B cell (primary cell): ENCODE measurements at regions not wholly inside any gene's neighbourhood (a gene's known extent, or its start where the extent isn't known, plus 50 kb on each side); places are given as distances from the start of the nearest gene placed in this dataset.

ENCODE experiments used
- ATAC-seq: fragments of 200-7000 bp; cut with Tn5 transposase; one replicate; pipeline ENCODE4 v1.10.0; 2021; ENCODE audit warnings: low read depth, mild to moderate bottlenecking, moderate number of reproducible peaks, moderate library complexity
- CTCF ChIA-PET: fragments of 350-600 bp; sonication (Branson Sonifier 250); formaldehyde crosslinking; loops from one replicate; lab custom pipeline; 2021; ENCODE audit warnings: antibody characterized with exemption, inconsistent platforms; lab: Charles Lee
- POLR2A ChIA-PET: fragments of 350-600 bp; sonication (Branson Sonifier 250); formaldehyde crosslinking; loops from one replicate; lab custom pipeline; 2021; ENCODE audit warnings: antibody characterized with exemption; lab: Charles Lee
- DNase-seq: peaks from one replicate; pipeline ENCODE4 v3.0.0; 2013
- H2AFZ ChIP-seq: 2 replicates; pipeline ENCODE4 v1.6.1; 2012; ENCODE audit warnings: mild to moderate bottlenecking, low read depth, low read length; ENCODE audit not compliant: insufficient read depth, poor library complexity, severe bottlenecking
- H3K27ac ChIP-seq, 2 donors: 1 replicate in 1 of 2; 2 replicates in 1 of 2; pipeline ENCODE4 v1.5.1; 2012 to 2013; ENCODE audit warnings: low read length in 2 of 2, mild to moderate bottlenecking in 2 of 2, moderate library complexity in 1 of 2
- H3K27me3 ChIP-seq, 4 experiments: fragments of 200-600 bp in 1 of 4; sonication (generic) in 1 of 4; replicated peaks in 1 of 4; 1 replicate in 2 of 4; 2 replicates in 2 of 4; pipeline versions ENCODE4 v1.6.1 to v1.7.0; 2013 to 2016; ENCODE audit warnings: low read length in 3 of 4, mild to moderate bottlenecking in 2 of 4, mixed read lengths in 1 of 4, moderate library complexity in 1 of 4; ENCODE audit not compliant: insufficient read depth in 4 of 4, control insufficient read depth in 3 of 4; ENCODE audit errors: control extremely low read depth in 1 of 4
- H3K36me3 ChIP-seq, 2 experiments: replicated peaks in 1 of 2; 1 replicate in 1 of 2; 2 replicates in 1 of 2; pipeline versions ENCODE4 v1.6.1 to v1.7.1; 2013; ENCODE audit warnings: low read length in 1 of 2; ENCODE audit not compliant: insufficient read depth in 2 of 2, control insufficient read depth in 1 of 2; ENCODE audit errors: control extremely low read depth in 1 of 2, extremely low read depth in 1 of 2
- H3K4me1 ChIP-seq, 2 donors: fragments of 200-600 bp in 1 of 2; sonication (generic) in 1 of 2; 1 replicate in 1 of 2; 2 replicates in 1 of 2; pipeline versions ENCODE4 v1.5.1 to v1.6.1; 2013 to 2017; ENCODE audit warnings: low read length in 2 of 2; ENCODE audit not compliant: control insufficient read depth in 2 of 2, insufficient read depth in 2 of 2
- H3K4me2 ChIP-seq: replicated peaks from 2 replicates; pipeline ENCODE3; 2012; ENCODE audit warnings: mild to moderate bottlenecking, low read depth, low read length; ENCODE audit not compliant: poor library complexity, severe bottlenecking
- H3K4me3 ChIP-seq, 5 experiments: fragments of 200-600 bp in 1 of 5; sonication (generic) in 1 of 5; 1 replicate in 3 of 5; 2 replicates in 2 of 5; pipeline versions ENCODE4 v1.5.1 to v1.7.0; 2011 to 2016; ENCODE audit warnings: low read length in 4 of 5, mild to moderate bottlenecking in 4 of 5, low read depth in 2 of 5, control low read depth in 1 of 5, moderate library complexity in 1 of 5; ENCODE audit not compliant: insufficient read depth in 1 of 5; ENCODE audit errors: control extremely low read depth in 1 of 5, extremely low read depth in 1 of 5
- H3K79me2 ChIP-seq: fragments of 200-600 bp; sonication (generic); one replicate; pipeline ENCODE4 v1.6.0; 2016; ENCODE audit warnings: low read length; ENCODE audit not compliant: control insufficient read depth, insufficient read depth
- H3K9ac ChIP-seq: fragments of 200-600 bp; sonication (generic); 2 replicates; pipeline ENCODE4 v1.6.1; 2017; ENCODE audit warnings: mild to moderate bottlenecking, low read length, moderate library complexity
- H3K9me3 ChIP-seq, 3 donors: one replicate each; pipeline versions ENCODE4 v1.6.1 to v1.7.1; 2013; ENCODE audit warnings: low read length in 2 of 3; ENCODE audit not compliant: control insufficient read depth in 2 of 3, insufficient read depth in 1 of 3; ENCODE audit errors: control extremely low read depth in 1 of 3
- H4K20me1 ChIP-seq: 2 replicates; pipeline ENCODE4 v1.6.0; 2012; ENCODE audit warnings: mild to moderate bottlenecking, low read length; ENCODE audit not compliant: insufficient read depth, control insufficient read depth, poor library complexity, severe bottlenecking
- H3K27ac Mint-ChIP-seq: one replicate; pipeline ENCODE4 v1.8.0; 2021; ENCODE audit warnings: mixed read lengths
- H3K27me3 Mint-ChIP-seq: one replicate; pipeline ENCODE4 v1.8.0; 2021; ENCODE audit warnings: mixed read lengths
- H3K4me1 Mint-ChIP-seq: one replicate; pipeline ENCODE4 v1.8.0; 2021; ENCODE audit warnings: mixed read lengths
- H3K4me3 Mint-ChIP-seq: one replicate; pipeline ENCODE4 v1.8.0; 2021; ENCODE audit warnings: mixed read lengths
- H3K9me3 Mint-ChIP-seq: one replicate; pipeline ENCODE4 v1.8.0; 2022; ENCODE audit warnings: mixed read lengths; ENCODE audit not compliant: insufficient read depth
- EZH2 ChIP-seq: IDR thresholded peaks from 2 replicates; pipeline ENCODE4 v1.6.1; 2012; ENCODE audit warnings: borderline replicate concordance, low read depth, mild to moderate bottlenecking, moderate library complexity, low read length; ENCODE audit not compliant: insufficient read depth, poor library complexity, severe bottlenecking
- WGBS: methylation state at CpG from one replicate; pipeline ENCODE4 v1.1.5; 2013; ENCODE audit warnings: missing lambda C conversion rate; ENCODE audit not compliant: insufficient coverage; 5-methylcytosine and 5-hydroxymethylcytosine counted together
- intact Hi-C: fragments of 100-400 bp; cut with micrococcal nuclease; formaldehyde crosslinking; loops from one replicate; pipeline ENCODE4 v1.10.0; 2022
- TF ChIP-seq, protein P1 (sequence below): fragments of 200-600 bp; IDR thresholded peaks from one replicate; pipeline ENCODE4 v1.8.0; 2022; ENCODE audit warnings: antibody characterized with exemption, mild to moderate bottlenecking

DNA sequence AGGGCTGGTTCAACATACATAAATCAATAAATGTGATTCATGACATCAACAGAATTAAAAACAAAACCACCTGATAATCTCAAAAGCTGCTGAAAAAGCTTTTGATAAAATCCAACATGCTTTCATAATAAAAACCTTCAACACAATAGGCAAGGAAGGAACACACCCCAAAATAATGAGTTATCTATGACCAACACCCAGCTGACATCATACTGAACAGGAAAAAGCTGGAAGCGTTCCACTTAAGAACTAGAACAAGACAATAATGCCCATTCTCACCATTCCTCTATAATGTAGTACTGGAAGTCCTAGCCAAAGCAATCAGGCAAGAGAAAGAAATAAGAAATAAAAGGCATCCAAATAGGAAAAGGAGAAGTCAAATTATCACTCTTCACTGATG is 116.2 kb upstream of the FREM2 start:
- Histone ChIP-seq H3K36me3 (no peaks in the 10 kb centered on the region), H3K4me1 (no peaks in the 10 kb centered on the region), H3K9me3 (no peaks in the 10 kb centered on the region), H3K9ac (no peak overlapping the region), H3K4me3 (no peak overlapping the region), H4K20me1 (no peaks in the 10 kb centered on the region), H3K27ac (no peak overlapping the region), H2AFZ (no peak overlapping the region), H3K4me2 (no peak overlapping the region), H3K27me3 (no peaks in the 10 kb centered on the region), H3K79me2 (no peaks in the 10 kb centered on the region)
- H3K9me3 Mint-ChIP-seq = no peaks in the 10 kb centered on the region
- ChIA-PET POLR2A (no interaction called here), CTCF (no interaction called here)
- no peaks in the 10 kb centered on the region for H3K4me1 Mint-ChIP-seq
- ATAC-seq = no peak
- no peak overlapping the region for H3K4me3 Mint-ChIP-seq
- intact Hi-C loops = no loop called here
- no peak for TF ChIP-seq EZH2
- TF ChIP-seq, protein P1, sequence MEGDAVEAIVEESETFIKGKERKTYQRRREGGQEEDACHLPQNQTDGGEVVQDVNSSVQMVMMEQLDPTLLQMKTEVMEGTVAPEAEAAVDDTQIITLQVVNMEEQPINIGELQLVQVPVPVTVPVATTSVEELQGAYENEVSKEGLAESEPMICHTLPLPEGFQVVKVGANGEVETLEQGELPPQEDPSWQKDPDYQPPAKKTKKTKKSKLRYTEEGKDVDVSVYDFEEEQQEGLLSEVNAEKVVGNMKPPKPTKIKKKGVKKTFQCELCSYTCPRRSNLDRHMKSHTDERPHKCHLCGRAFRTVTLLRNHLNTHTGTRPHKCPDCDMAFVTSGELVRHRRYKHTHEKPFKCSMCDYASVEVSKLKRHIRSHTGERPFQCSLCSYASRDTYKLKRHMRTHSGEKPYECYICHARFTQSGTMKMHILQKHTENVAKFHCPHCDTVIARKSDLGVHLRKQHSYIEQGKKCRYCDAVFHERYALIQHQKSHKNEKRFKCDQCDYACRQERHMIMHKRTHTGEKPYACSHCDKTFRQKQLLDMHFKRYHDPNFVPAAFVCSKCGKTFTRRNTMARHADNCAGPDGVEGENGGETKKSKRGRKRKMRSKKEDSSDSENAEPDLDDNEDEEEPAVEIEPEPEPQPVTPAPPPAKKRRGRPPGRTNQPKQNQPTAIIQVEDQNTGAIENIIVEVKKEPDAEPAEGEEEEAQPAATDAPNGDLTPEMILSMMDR = no peak
- DNase-seq = no peak
- WGBS = no CpG with 5 or more reads among the region's 1 CpG
- H3K27me3 Mint-ChIP-seq = no peaks in the 10 kb centered on the region
- H3K27ac Mint-ChIP-seq = no peak overlapping the region

DNA sequence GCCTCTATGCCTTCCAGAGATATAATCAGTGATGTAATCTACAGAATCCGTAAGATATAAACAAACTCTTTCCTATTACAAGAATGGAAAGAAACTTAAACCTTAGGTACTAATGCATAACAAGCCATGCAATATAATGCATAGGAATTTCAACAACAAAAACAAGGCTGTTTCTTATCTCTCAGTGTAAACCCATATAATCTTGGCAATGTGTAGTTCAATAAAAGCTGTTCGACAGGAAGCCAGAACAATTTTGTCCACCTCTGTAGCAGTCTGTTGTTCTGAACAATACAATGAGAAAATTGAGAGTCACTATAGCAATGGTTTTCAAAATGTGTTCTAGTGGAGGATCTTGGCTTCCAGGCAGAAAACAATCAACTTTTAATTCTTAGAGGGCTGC is 111.5 kb upstream of the FREM2 start:
- WGBS = no CpG with 5 or more reads among the region's 2 CpGs
- H3K4me1 ChIP-seq = no peaks in the 10 kb centered on the region

More for the DNA sequence above, 111.5 kb upstream of the FREM2 start:
- no peaks in the 10 kb centered on the region for H3K9me3 Mint-ChIP-seq
- H3K27ac ChIP-seq = no peak overlapping the region
- no peaks in the 10 kb centered on the region for H3K4me1 Mint-ChIP-seq
- ATAC-seq (no peak), DNase-seq (no peak)
- no peak overlapping the region for H3K4me3 ChIP-seq
- no peak overlapping the region for H3K4me3 Mint-ChIP-seq
- no peaks in the 10 kb centered on the region for H3K9me3 ChIP-seq
- no peaks in the 10 kb centered on the region for H4K20me1 ChIP-seq
- no peak for TF ChIP-seq EZH2
- TF ChIP-seq, protein P1 = no peak
- H3K27ac Mint-ChIP-seq = no peak overlapping the region
- no peaks in the 10 kb centered on the region for H3K27me3 ChIP-seq
- H3K9ac ChIP-seq = no peak overlapping the region
- intact Hi-C loops = no loop called here
- no peaks in the 10 kb centered on the region for H3K36me3 ChIP-seq
- no peaks in the 10 kb centered on the region for H3K79me2 ChIP-seq
- H2AFZ ChIP-seq = no peak overlapping the region
- H3K4me2 ChIP-seq = no peak overlapping the region
- H3K27me3 Mint-ChIP-seq = no peaks in the 10 kb centered on the region
- CTCF ChIA-PET = no interaction called here
- POLR2A ChIA-PET = no interaction called here
